ENCODE measurements at regions not wholly inside any gene's neighbourhood (a gene's known extent, or its start where the extent isn't known, plus 50 kb on each side); places are given as distances from the start of the nearest gene placed in this dataset.

DNA sequence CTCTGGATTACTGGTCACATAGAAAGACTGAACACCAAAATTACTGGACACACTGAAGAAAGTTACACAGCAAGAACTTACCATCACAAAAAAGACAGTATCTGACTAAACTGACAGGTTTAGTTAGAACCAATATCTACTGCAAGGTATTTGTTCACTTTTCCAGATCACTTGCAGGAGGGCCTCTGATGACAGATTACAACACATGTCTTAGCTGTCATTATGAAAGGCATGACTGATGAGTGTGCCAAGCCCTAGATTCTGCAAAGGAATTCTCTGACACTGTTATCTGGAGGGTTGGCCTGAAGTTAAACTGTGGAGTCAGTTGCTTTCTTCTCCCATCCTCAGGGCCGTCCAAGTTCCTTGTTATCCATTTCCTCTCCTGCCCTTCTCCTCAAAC lies 242.7 kb downstream of the KIF20B start:
- TF ChIP-seq EZH2 (optimal IDR thresholded peaks at IDR 0.05; ENCODE audit: low read depth, low read length) (no peak), EZH2phosphoT487 (IDR thresholded peaks at IDR 0.05; ENCODE audit: low read length) (no peak)
- TF ChIP-seq, protein P1, sequence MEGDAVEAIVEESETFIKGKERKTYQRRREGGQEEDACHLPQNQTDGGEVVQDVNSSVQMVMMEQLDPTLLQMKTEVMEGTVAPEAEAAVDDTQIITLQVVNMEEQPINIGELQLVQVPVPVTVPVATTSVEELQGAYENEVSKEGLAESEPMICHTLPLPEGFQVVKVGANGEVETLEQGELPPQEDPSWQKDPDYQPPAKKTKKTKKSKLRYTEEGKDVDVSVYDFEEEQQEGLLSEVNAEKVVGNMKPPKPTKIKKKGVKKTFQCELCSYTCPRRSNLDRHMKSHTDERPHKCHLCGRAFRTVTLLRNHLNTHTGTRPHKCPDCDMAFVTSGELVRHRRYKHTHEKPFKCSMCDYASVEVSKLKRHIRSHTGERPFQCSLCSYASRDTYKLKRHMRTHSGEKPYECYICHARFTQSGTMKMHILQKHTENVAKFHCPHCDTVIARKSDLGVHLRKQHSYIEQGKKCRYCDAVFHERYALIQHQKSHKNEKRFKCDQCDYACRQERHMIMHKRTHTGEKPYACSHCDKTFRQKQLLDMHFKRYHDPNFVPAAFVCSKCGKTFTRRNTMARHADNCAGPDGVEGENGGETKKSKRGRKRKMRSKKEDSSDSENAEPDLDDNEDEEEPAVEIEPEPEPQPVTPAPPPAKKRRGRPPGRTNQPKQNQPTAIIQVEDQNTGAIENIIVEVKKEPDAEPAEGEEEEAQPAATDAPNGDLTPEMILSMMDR (IDR thresholded peaks at IDR 0.05; ENCODE audit: low read length): no peak
- H4K20me1 ChIP-seq (ENCODE audit: insufficient read depth, low read length): no peaks in the 10 kb centered on the region

DNA sequence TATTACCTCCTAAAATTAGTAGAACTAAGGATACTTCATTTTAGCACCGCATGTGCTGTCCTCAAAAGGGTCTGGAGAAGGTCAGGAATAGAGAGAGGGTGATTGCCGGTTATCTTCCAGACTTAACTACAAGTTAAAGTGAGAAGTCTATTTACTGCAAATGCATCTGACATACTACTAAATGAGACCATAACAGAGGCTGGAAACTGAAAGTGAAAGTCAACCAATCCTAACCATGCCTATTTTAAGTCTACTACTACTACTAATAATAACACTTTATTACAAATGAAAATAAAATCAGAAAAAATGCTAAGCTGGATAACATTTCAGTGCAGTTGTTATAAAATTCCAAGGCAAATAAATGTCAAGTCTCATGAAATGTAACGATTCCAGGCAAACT lies 244.7 kb downstream of the KIF20B start:
- no peak overlapping the region for H3K9ac ChIP-seq (ENCODE audit: low read length)
- H3K4me3 ChIP-seq (ENCODE audit: low read length): peak overlapping the region; percentile 21; the same call in 1 of the 2 replicates
- peak overlapping the region; percentile 64 for H3K4me2 ChIP-seq (ENCODE audit: low read depth, low read length)
- H3F3A ChIP-seq (ENCODE audit: insufficient read depth, low read length): no peaks in the 10 kb centered on the region
- DNase-seq: peak; percentile 69
- no peak overlapping the region for H2AFZ ChIP-seq (ENCODE audit: low read length)
- H3K36me3 ChIP-seq (replicated peaks; ENCODE audit: insufficient read depth, low read length): no peaks in the 10 kb centered on the region
- H3K9me3 ChIP-seq (replicated peaks; ENCODE audit: insufficient read depth, low read length): no peaks in the 10 kb centered on the region
- H3K27me3 ChIP-seq (replicated peaks; ENCODE audit: insufficient read depth, low read length): no peaks in the 10 kb centered on the region
- no peaks in the 10 kb centered on the region for H4K20me1 ChIP-seq (ENCODE audit: insufficient read depth, low read length)
- peaks cover 17% of the 10 kb centered on the region; the same call in 1 of the 2 replicates for H3K4me1 ChIP-seq (ENCODE audit: low read length)
- H3K9me2 ChIP-seq (replicated peaks; ENCODE audit: insufficient read depth, low read length): no peaks in the 10 kb centered on the region
- no peaks in the 10 kb centered on the region for H3K79me2 ChIP-seq (ENCODE audit: low read length)
- H3K27ac ChIP-seq (ENCODE audit: low read length): no peak overlapping the region
- TF ChIP-seq, protein P1 (IDR thresholded peaks at IDR 0.05; ENCODE audit: low read length): no peak
- no peak for TF ChIP-seq EZH2phosphoT487 (IDR thresholded peaks at IDR 0.05; ENCODE audit: low read length)
- no peak for TF ChIP-seq EZH2 (optimal IDR thresholded peaks at IDR 0.05; ENCODE audit: low read depth, low read length)

More for the DNA sequence above, 242.7 kb downstream of the KIF20B start:
- Histone ChIP-seq H3K9me2 (replicated peaks; ENCODE audit: insufficient read depth, low read length) (no peaks in the 10 kb centered on the region), H3K36me3 (replicated peaks; ENCODE audit: insufficient read depth, low read length) (no peaks in the 10 kb centered on the region), H3K79me2 (ENCODE audit: low read length) (no peaks in the 10 kb centered on the region), H3K4me2 (ENCODE audit: low read depth, low read length) (no peak overlapping the region), H3K27ac (ENCODE audit: low read length) (no peak overlapping the region), H3K4me1 (ENCODE audit: low read length) (peaks cover 20% of the 10 kb centered on the region; the same call in 1 of the 2 replicates), H2AFZ (ENCODE audit: low read length) (no peak overlapping the region), H3K27me3 (replicated peaks; ENCODE audit: insufficient read depth, low read length) (no peaks in the 10 kb centered on the region), H3K9ac (ENCODE audit: low read length) (no peak overlapping the region), H3F3A (ENCODE audit: insufficient read depth, low read length) (no peaks in the 10 kb centered on the region), H3K9me3 (replicated peaks; ENCODE audit: insufficient read depth, low read length) (no peaks in the 10 kb centered on the region), H3K4me3 (ENCODE audit: low read length) (no peak overlapping the region)
- no peak for DNase-seq

DNA sequence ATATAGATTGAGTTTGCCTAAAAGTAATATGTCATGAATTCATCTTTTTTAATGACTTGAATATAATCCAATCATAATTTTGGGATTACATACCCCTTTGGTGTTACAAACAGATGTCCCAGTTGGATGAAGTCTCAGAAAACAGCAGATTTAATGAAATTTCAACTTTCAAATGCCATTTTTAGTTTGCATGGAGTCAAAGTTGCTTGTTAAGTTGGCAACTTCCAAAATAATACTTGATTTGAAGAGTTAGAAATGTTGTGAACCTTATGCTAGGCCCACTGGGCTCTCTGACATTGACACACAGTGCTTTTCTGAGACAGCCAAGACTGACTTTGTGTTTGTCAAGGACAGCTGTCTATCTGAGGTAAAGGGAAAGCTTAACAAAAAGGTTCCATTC lies 248.1 kb downstream of the KIF20B start:
- Histone ChIP-seq H2AFZ (ENCODE audit: low read length) (no peak overlapping the region), H3K36me3 (replicated peaks; ENCODE audit: insufficient read depth, low read length) (no peaks in the 10 kb centered on the region), H3K27ac (ENCODE audit: low read length) (no peak overlapping the region), H3K27me3 (replicated peaks; ENCODE audit: insufficient read depth, low read length) (no peaks in the 10 kb centered on the region), H4K20me1 (ENCODE audit: insufficient read depth, low read length) (no peaks in the 10 kb centered on the region), H3K79me2 (ENCODE audit: low read length) (no peaks in the 10 kb centered on the region), H3K9me2 (replicated peaks; ENCODE audit: insufficient read depth, low read length) (no peaks in the 10 kb centered on the region), H3K4me1 (ENCODE audit: low read length) (peaks cover 16% of the 10 kb centered on the region; the same call in 1 of the 2 replicates), H3F3A (ENCODE audit: insufficient read depth, low read length) (no peaks in the 10 kb centered on the region), H3K4me2 (ENCODE audit: low read depth, low read length) (no peak overlapping the region), H3K4me3 (ENCODE audit: low read length) (no peak overlapping the region), H3K9me3 (replicated peaks; ENCODE audit: insufficient read depth, low read length) (no peaks in the 10 kb centered on the region), H3K9ac (ENCODE audit: low read length) (no peak overlapping the region)
- no peak for TF ChIP-seq EZH2 (optimal IDR thresholded peaks at IDR 0.05; ENCODE audit: low read depth, low read length)
- TF ChIP-seq, protein P1 (IDR thresholded peaks at IDR 0.05; ENCODE audit: low read length): no peak
- no peak for TF ChIP-seq EZH2phosphoT487 (IDR thresholded peaks at IDR 0.05; ENCODE audit: low read length)
- no peak for DNase-seq

Data from MM.1S (cell line).